ENCODE measurements at regions not wholly inside any gene's neighbourhood (a gene's known extent, or its start where the extent isn't known, plus 50 kb on each side); places are given as distances from the start of the nearest gene placed in this dataset.
"Not testable (repeated sequence)": the region's sequence is repeated elsewhere in the genome, so short reads cannot be mapped to it uniquely, and the experiment has no call there.

GRCh38 chr1:242806324-242806723 is 281.8 kb upstream of the PLD5 start:
- DNase-seq = no peak

- not testable (repeated sequence) for DNase-seq
Measured at GRCh38 chr1:242805360-242805759, 280.9 kb upstream of the PLD5 start.

- DNase-seq = no peak
Measured at GRCh38 chr1:242802973-242803372, 278.5 kb upstream of the PLD5 start.

GRCh38 chr1:242800521-242800920 is 276.0 kb upstream of the PLD5 start:
- DNase-seq = no peak

- DNase-seq = no peak
Measured at GRCh38 chr1:242797856-242798255, 273.4 kb upstream of the PLD5 start.

- DNase-seq = no peak
Measured at GRCh38 chr1:242788771-242789170, 264.3 kb upstream of the PLD5 start.

- DNase-seq = peak; percentile 17
Measured at GRCh38 chr1:242787968-242788367, 263.5 kb upstream of the PLD5 start.

- DNase-seq = peak; percentile 41
Measured at GRCh38 chr1:242784807-242785206, 260.3 kb upstream of the PLD5 start.

GRCh38 chr1:242784084-242784483 is 259.6 kb upstream of the PLD5 start:
- DNase-seq = no peak

- DNase-seq = no peak
Measured at GRCh38 chr1:242774256-242774655, 249.8 kb upstream of the PLD5 start.

- peak; percentile 30 for DNase-seq
Measured at GRCh38 chr1:242770366-242770765, 245.9 kb upstream of the PLD5 start.

- peak; percentile 46 for DNase-seq
Measured at GRCh38 chr1:242764161-242764560, 239.7 kb upstream of the PLD5 start.

GRCh38 chr1:242761556-242761955 is 237.1 kb upstream of the PLD5 start:
- DNase-seq = no peak

GRCh38 chr1:242754926-242755325 is 230.4 kb upstream of the PLD5 start:
- DNase-seq = no peak

GRCh38 chr1:242754125-242754524 is 229.6 kb upstream of the PLD5 start:
- peak; percentile 8 for DNase-seq

GRCh38 chr1:242747233-242747632 is 222.7 kb upstream of the PLD5 start:
- DNase-seq = no peak

GRCh38 chr1:242745079-242745478 is 220.6 kb upstream of the PLD5 start:
- peak; percentile 3 for DNase-seq

- no peak for DNase-seq
Measured at GRCh38 chr1:242743983-242744780, 219.7 kb upstream of the PLD5 start.

GRCh38 chr1:242738702-242739645 is 214.5 kb upstream of the PLD5 start:
- DNase-seq = peak; percentile 13

- DNase-seq = no peak
Measured at GRCh38 chr1:242736611-242737010, 212.1 kb upstream of the PLD5 start.

GRCh38 chr1:242735323-242735722 is 210.8 kb upstream of the PLD5 start:
- DNase-seq = no peak

- no peak for DNase-seq
Measured at GRCh38 chr1:242731446-242731845, 206.9 kb upstream of the PLD5 start.

GRCh38 chr1:242728696-242729095 is 204.2 kb upstream of the PLD5 start:
- no peak for DNase-seq

Measured in fibroblast of upper back skin (primary cell).